ENCODE measurements at regions not wholly inside any gene's neighbourhood (a gene's known extent, or its start where the extent isn't known, plus 50 kb on each side); places are given as distances from the start of the nearest gene placed in this dataset.

DNA sequence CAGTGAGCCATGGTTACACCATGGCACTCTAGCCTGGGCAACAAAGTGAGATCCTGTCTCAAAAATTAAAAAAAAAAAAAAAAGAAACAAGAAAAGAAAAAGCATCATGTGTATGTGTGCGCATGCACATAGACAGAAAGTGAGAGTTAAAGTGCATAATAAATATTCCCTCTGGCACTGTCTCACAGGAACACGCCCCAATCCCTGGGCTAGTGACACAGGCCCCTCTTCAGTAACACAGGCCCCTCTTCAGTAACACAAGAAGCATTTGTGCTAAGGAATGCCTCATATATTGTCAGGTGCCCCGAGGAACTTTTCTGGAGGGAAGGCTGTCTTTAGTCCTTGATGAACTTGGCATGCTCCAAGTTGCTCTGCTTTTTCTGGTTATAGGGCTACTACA, 57.5 kb downstream of the RPL27A start:
- Histone ChIP-seq H3K4me3 (no peak overlapping the region), H4K20me1 (ENCODE audit: insufficient read depth) (no peaks in the 10 kb centered on the region), H3F3A (ENCODE audit: insufficient read depth, low read depth) (no peaks in the 10 kb centered on the region), H3K79me2 (ENCODE audit: low read depth) (no peaks in the 10 kb centered on the region), H3K9me3 (ENCODE audit: insufficient read depth, low read depth) (no peaks in the 10 kb centered on the region), H3K4me1 (replicated peaks; ENCODE audit: insufficient read depth) (peaks cover 11% of the 10 kb centered on the region), H3K27ac (no peak overlapping the region), H3K9me2 (ENCODE audit: insufficient read depth) (no peaks in the 10 kb centered on the region), H3K4me2 (no peak overlapping the region), H3K27me3 (ENCODE audit: insufficient read depth, low read depth) (no peaks in the 10 kb centered on the region), H3K36me3 (ENCODE audit: low read depth) (no peaks in the 10 kb centered on the region), H2AFZ (no peak overlapping the region)
- POLR2A ChIA-PET (ENCODE audit: unreplicated experiment) = no interaction called here
- BruUV-seq (replicated peaks) = no TSS peak
- TF ChIP-seq, protein P1, sequence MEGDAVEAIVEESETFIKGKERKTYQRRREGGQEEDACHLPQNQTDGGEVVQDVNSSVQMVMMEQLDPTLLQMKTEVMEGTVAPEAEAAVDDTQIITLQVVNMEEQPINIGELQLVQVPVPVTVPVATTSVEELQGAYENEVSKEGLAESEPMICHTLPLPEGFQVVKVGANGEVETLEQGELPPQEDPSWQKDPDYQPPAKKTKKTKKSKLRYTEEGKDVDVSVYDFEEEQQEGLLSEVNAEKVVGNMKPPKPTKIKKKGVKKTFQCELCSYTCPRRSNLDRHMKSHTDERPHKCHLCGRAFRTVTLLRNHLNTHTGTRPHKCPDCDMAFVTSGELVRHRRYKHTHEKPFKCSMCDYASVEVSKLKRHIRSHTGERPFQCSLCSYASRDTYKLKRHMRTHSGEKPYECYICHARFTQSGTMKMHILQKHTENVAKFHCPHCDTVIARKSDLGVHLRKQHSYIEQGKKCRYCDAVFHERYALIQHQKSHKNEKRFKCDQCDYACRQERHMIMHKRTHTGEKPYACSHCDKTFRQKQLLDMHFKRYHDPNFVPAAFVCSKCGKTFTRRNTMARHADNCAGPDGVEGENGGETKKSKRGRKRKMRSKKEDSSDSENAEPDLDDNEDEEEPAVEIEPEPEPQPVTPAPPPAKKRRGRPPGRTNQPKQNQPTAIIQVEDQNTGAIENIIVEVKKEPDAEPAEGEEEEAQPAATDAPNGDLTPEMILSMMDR (conservative IDR thresholded peaks at IDR 0.05) = no peak
- CTCF ChIA-PET = no interaction called here
- no peak for DNase-seq
- intact Hi-C loops (cut with micrococcal nuclease; ENCODE audit: unreplicated experiment) = no loop called here

DNA sequence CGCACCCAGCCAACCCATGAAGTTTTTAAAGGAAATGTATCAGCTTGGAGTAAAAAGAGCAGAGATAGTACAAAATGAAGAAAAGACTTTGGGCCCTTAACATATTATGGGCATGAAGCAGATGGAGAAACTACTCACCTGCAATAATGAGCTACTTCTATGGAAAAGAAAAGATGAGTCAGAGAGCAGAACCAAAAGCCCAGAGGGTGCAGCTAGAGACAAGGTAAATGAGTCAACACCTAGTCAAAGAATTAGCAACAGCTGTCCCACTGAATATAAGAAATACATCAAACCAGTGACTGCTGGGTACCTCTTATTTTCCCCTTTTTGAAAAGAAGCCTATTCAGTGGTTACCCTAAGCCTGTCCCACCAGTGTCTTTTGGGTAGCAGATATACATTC, 61.8 kb downstream of the RPL27A start:
- Histone ChIP-seq H3K4me3 (no peak overlapping the region), H4K20me1 (ENCODE audit: insufficient read depth) (no peaks in the 10 kb centered on the region), H3K27ac (no peak overlapping the region), H3K4me2 (no peak overlapping the region), H3K9me3 (ENCODE audit: insufficient read depth, low read depth) (no peaks in the 10 kb centered on the region), H2AFZ (no peak overlapping the region), H3K79me2 (ENCODE audit: low read depth) (no peaks in the 10 kb centered on the region), H3K9me2 (ENCODE audit: insufficient read depth) (no peaks in the 10 kb centered on the region), H3K36me3 (ENCODE audit: low read depth) (no peaks in the 10 kb centered on the region), H3K27me3 (ENCODE audit: insufficient read depth, low read depth) (no peaks in the 10 kb centered on the region), H3F3A (ENCODE audit: insufficient read depth, low read depth) (no peaks in the 10 kb centered on the region), H3K4me1 (replicated peaks; ENCODE audit: insufficient read depth) (peaks cover 10% of the 10 kb centered on the region)
- intact Hi-C loops (cut with micrococcal nuclease; ENCODE audit: unreplicated experiment) = no loop called here
- no TSS peak for BruUV-seq (replicated peaks)
- TF ChIP-seq, protein P1 (conservative IDR thresholded peaks at IDR 0.05) = no peak
- TF ChIP-seq EZH2 (IDR thresholded peaks at IDR 0.05; ENCODE audit: low read depth) = no peak
- DNase-seq = peak; percentile 14 to 63
- ChIA-PET CTCF (no interaction called here), POLR2A (ENCODE audit: unreplicated experiment) (interaction anchor here (0.6 kb wide), 2 partner anchors 122 to 1013 kb away, joined by 3 to 5 read pairs; no protein-coding TSS in a partner anchor)

DNA sequence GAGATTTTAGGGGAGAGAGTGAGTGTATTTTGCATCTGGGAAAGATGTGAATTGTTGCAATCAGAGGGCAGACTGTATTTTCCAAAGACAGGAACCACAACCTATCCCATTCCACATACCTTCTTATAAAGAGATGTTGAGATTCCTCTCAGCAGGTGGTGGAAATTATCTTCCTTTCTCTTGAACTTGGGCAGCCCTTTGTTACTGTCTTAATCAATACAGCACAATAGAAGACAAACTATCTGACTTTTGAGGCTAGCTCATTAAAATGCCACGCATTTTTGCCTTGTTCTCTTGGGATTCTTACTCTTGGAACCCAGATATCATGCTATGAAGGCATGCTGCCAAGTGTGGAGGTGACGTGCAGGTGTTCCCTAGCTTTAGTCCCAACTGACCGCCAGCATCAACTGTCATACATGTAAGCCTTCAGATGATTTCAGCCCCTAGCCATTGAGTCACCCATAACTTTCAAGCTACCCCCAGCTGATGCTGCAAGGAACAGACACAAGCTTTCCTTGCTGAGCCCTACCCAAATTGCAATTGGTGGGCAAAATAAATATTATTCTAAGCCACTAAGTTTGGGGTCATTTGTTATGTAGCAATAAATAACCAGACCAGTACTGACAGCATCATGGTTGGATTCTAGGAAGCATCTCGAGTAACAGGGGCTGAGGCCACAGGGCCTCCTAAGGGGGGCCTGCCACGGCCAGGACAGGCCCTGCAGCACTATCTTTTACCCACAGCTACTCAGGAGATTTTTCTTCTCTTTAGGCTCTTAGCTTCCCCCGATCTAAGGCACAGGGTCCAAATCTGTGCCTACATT, 63.0 kb downstream of the RPL27A start:
- intact Hi-C loops (cut with micrococcal nuclease; ENCODE audit: unreplicated experiment) = no loop called here
- H3K4me2 ChIP-seq = no peak overlapping the region
- no peaks in the 10 kb centered on the region for H4K20me1 ChIP-seq (ENCODE audit: insufficient read depth)
- no peak for TF ChIP-seq EZH2 (IDR thresholded peaks at IDR 0.05; ENCODE audit: low read depth)
- TF ChIP-seq, protein P1 (conservative IDR thresholded peaks at IDR 0.05) = no peak
- DNase-seq = no peak
- ChIA-PET CTCF (interaction anchor here (0.6 kb wide), 1 partner anchor 215 kb away, joined by 3 read pairs; no protein-coding TSS in a partner anchor), POLR2A (ENCODE audit: unreplicated experiment) (interaction anchor here (0.7 kb wide), 1 partner anchor 122 kb away, joined by 10 read pairs; no protein-coding TSS in a partner anchor)
- no peaks in the 10 kb centered on the region for H3K9me2 ChIP-seq (ENCODE audit: insufficient read depth)
- H2AFZ ChIP-seq = no peak overlapping the region
- H3K9me3 ChIP-seq (ENCODE audit: insufficient read depth, low read depth) = no peaks in the 10 kb centered on the region
- no peak overlapping the region for H3K4me3 ChIP-seq
- no peaks in the 10 kb centered on the region for H3F3A ChIP-seq (ENCODE audit: insufficient read depth, low read depth)
- no peak overlapping the region for H3K27ac ChIP-seq
- H3K4me1 ChIP-seq (replicated peaks; ENCODE audit: insufficient read depth) = peaks cover 10% of the 10 kb centered on the region
- H3K36me3 ChIP-seq (ENCODE audit: low read depth) = no peaks in the 10 kb centered on the region
- BruUV-seq (replicated peaks) = no TSS peak
- no peaks in the 10 kb centered on the region for H3K79me2 ChIP-seq (ENCODE audit: low read depth)
- H3K27me3 ChIP-seq (ENCODE audit: insufficient read depth, low read depth) = no peaks in the 10 kb centered on the region
